ENCODE measurements at regions not wholly inside any gene's neighbourhood (a gene's known extent, or its start where the extent isn't known, plus 50 kb on each side); places are given as distances from the start of the nearest gene placed in this dataset.

GRCh38 chr4:167885071-167885470 lies 207.3 kb upstream of the ANXA10 start:
- H3K27me3 Mint-ChIP-seq (ENCODE audit: insufficient read depth) = no peaks in the 10 kb centered on the region
- H3K27ac Mint-ChIP-seq = no peak overlapping the region
- no peak overlapping the region for H3K4me3 Mint-ChIP-seq
- Histone ChIP-seq H3K36me3 (ENCODE audit: control insufficient read depth, insufficient read depth, low read length) (no peaks in the 10 kb centered on the region), H3K27ac (ENCODE audit: low read depth, low read length) (no peak overlapping the region), H3K9ac (ENCODE audit: extremely low read depth, low read length, poor library complexity, severe bottlenecking) (no peak overlapping the region), H3K27me3 (ENCODE audit: control insufficient read depth, insufficient read depth, low read length, poor library complexity, severe bottlenecking) (no peaks in the 10 kb centered on the region), H3K9me3 (ENCODE audit: control insufficient read depth, low read length) (peaks cover 18% of the 10 kb centered on the region), H3K4me3 (ENCODE audit: low read length) (no peak overlapping the region), H3K4me1 (ENCODE audit: control insufficient read depth, insufficient read depth, low read length) (peaks cover 3% of the 10 kb centered on the region)
- 85 to 86% methylated on average over 1 of the region's 1 CpG for WGBS, 2 experiments (ENCODE audit: insufficient coverage in 1 of 2, insufficient read length in 1 of 2)
- TF ChIP-seq CTCF (conservative IDR thresholded peaks at IDR 0.05) = no peak
- no peak for DNase-seq
- H3K36me3 Mint-ChIP-seq (ENCODE audit: low read depth) = no peaks in the 10 kb centered on the region
- peaks cover 31% of the 10 kb centered on the region for H3K4me1 Mint-ChIP-seq
- H3K9me3 Mint-ChIP-seq = peaks cover 10% of the 10 kb centered on the region

DNA sequence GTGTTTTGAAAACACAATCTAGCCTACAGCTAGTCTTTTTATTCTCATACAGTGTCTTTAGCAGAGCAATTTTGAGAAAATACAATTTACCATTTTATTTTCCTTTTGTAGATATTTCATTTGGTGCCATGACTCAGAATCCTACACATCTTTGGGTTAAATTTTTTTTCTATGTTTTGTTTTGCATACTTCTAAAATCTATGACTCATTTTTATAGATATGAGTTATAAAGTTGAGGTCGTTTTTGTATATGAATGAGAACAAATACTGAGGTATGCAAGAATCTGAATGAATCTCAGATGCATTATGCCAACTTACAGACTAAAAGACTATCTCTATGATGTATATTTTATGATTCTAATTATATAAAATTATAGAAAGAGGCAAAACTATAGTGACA lies 206.5 kb upstream of the ANXA10 start:
- Mint-ChIP-seq H3K9me3 (peaks cover 11% of the 10 kb centered on the region), H3K4me3 (no peak overlapping the region), H3K36me3 (ENCODE audit: low read depth) (no peaks in the 10 kb centered on the region), H3K27me3 (ENCODE audit: insufficient read depth) (no peaks in the 10 kb centered on the region), H3K27ac (no peak overlapping the region), H3K4me1 (peaks cover 24% of the 10 kb centered on the region)
- Histone ChIP-seq H3K9ac (ENCODE audit: extremely low read depth, low read length, poor library complexity, severe bottlenecking) (no peak overlapping the region), H3K4me3 (ENCODE audit: low read length) (no peak overlapping the region), H3K36me3 (ENCODE audit: control insufficient read depth, insufficient read depth, low read length) (no peaks in the 10 kb centered on the region), H3K27ac (ENCODE audit: low read depth, low read length) (no peak overlapping the region), H3K4me1 (ENCODE audit: control insufficient read depth, insufficient read depth, low read length) (peaks cover 3% of the 10 kb centered on the region), H3K27me3 (ENCODE audit: control insufficient read depth, insufficient read depth, low read length, poor library complexity, severe bottlenecking) (no peaks in the 10 kb centered on the region), H3K9me3 (ENCODE audit: control insufficient read depth, low read length) (peaks cover 18% of the 10 kb centered on the region)
- TF ChIP-seq CTCF (conservative IDR thresholded peaks at IDR 0.05) = no peak
- WGBS, 2 experiments (ENCODE audit: insufficient coverage in 1 of 2, insufficient read length in 1 of 2) = 86% methylated on average over 1 of the region's 1 CpG; no CpG with 5 or more reads in 1 of the 2 experiments
- no peak for DNase-seq

DNA sequence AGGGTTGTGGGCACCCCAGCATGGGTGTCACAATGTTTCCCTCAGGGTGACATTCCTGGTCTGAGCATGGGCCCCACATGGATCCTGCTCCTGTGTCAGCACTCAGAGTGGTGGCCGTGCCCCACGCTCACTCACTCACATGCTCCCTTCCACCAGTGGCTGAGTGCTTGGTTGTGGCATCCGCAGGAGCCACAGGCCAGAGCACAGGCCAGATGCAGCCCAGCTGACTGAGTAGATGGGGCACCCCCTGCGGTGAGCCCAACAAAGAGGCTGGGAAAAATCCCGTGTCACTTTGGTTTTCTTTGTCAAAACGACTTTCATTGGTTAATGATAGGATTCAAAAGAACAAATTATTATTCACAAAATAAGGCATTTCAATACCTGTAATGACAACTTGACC lies 204.6 kb upstream of the ANXA10 start:
- Mint-ChIP-seq H3K27me3 (ENCODE audit: insufficient read depth) (no peaks in the 10 kb centered on the region), H3K4me3 (no peak overlapping the region), H3K27ac (no peak overlapping the region), H3K4me1 (peaks cover 9% of the 10 kb centered on the region), H3K36me3 (ENCODE audit: low read depth) (no peaks in the 10 kb centered on the region), H3K9me3 (peaks cover 11% of the 10 kb centered on the region)
- Histone ChIP-seq H3K27ac (ENCODE audit: low read depth, low read length) (no peak overlapping the region), H3K27me3 (ENCODE audit: control insufficient read depth, insufficient read depth, low read length, poor library complexity, severe bottlenecking) (no peaks in the 10 kb centered on the region), H3K4me3 (ENCODE audit: low read length) (no peak overlapping the region), H3K9me3 (ENCODE audit: control insufficient read depth, low read length) (peaks cover 18% of the 10 kb centered on the region), H3K4me1 (ENCODE audit: control insufficient read depth, insufficient read depth, low read length) (no peaks in the 10 kb centered on the region), H3K9ac (ENCODE audit: extremely low read depth, low read length, poor library complexity, severe bottlenecking) (no peak overlapping the region), H3K36me3 (ENCODE audit: control insufficient read depth, insufficient read depth, low read length) (no peaks in the 10 kb centered on the region)
- peak; percentile 67 for DNase-seq
- TF ChIP-seq CTCF (conservative IDR thresholded peaks at IDR 0.05) = no peak
- 93% methylated on average over 5 of the region's 6 CpGs; no CpG with 5 or more reads in 1 of the 2 experiments for WGBS, 2 experiments (ENCODE audit: insufficient coverage in 1 of 2, insufficient read length in 1 of 2)

All from endodermal cell (in vitro differentiated cells).